Hepatocyte (in vitro differentiated cells): ENCODE measurements at regions not wholly inside any gene's neighbourhood (a gene's known extent, or its start where the extent isn't known, plus 50 kb on each side); places are given as distances from the start of the nearest gene placed in this dataset.

Source experiments
- EZH2 ChIP-seq: fragments of 200-600 bp; sonication (generic); IDR thresholded peaks from 2 replicates; pipeline ENCODE4 v1.6.1; 2016; ENCODE audit warnings: antibody characterized with exemption, mild to moderate bottlenecking, borderline replicate concordance
- EZH2phosphoT487 ChIP-seq: fragments of 200-600 bp; sonication (generic); IDR thresholded peaks from one replicate; pipeline ENCODE4 v1.6.1; 2018; ENCODE audit warnings: antibody characterized with exemption, mild to moderate bottlenecking, low read depth, moderate library complexity; ENCODE audit not compliant: unreplicated experiment, severe bottlenecking
- TF ChIP-seq, protein P1 (sequence below): fragments of 200-600 bp; sonication (generic); IDR thresholded peaks from 2 replicates; pipeline ENCODE4 v1.5.1; 2016; ENCODE audit warnings: antibody characterized with exemption, mild to moderate bottlenecking; ENCODE audit not compliant: poor library complexity

DNA sequence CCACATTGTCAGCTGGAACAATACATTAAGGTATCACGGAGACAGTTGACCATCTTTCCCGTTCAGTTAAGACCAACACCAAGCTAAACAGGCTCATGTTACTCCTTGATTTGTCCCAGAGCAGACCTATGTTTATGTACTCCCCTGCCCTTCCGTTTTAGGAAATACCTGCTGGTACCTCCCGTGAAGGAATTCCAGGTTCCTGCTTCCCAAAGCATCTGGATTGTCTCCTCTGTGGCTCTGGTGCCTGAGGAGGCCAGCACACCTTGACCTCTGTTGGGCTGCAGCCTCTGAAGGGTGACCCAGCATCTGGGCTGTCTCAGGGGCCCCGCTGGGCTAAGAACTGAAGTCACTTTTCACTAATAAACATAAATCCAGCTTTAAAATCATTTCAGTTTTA, 647.8 kb upstream of the MARCKS start:
- no peak for TF ChIP-seq EZH2phosphoT487
- TF ChIP-seq, protein P1, sequence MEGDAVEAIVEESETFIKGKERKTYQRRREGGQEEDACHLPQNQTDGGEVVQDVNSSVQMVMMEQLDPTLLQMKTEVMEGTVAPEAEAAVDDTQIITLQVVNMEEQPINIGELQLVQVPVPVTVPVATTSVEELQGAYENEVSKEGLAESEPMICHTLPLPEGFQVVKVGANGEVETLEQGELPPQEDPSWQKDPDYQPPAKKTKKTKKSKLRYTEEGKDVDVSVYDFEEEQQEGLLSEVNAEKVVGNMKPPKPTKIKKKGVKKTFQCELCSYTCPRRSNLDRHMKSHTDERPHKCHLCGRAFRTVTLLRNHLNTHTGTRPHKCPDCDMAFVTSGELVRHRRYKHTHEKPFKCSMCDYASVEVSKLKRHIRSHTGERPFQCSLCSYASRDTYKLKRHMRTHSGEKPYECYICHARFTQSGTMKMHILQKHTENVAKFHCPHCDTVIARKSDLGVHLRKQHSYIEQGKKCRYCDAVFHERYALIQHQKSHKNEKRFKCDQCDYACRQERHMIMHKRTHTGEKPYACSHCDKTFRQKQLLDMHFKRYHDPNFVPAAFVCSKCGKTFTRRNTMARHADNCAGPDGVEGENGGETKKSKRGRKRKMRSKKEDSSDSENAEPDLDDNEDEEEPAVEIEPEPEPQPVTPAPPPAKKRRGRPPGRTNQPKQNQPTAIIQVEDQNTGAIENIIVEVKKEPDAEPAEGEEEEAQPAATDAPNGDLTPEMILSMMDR, result no peak
- TF ChIP-seq EZH2, result no peak
